T-helper 2 cell treated with Interferon-gamma antibody and Interleukin-4, amounts not matched to agents 5 μg/mL and 100 μg/mL, for 36 hours (primary cell): ENCODE measurements at regions not wholly inside any gene's neighbourhood (a gene's known extent, or its start where the extent isn't known, plus 50 kb on each side); places are given as distances from the start of the nearest gene placed in this dataset.

Experiments
- DNase-seq: peaks from one replicate; pipeline ENCODE4 v3.0.0; 2021; ENCODE audit warnings: low spot score
- H3K27ac Mint-ChIP-seq: one replicate; pipeline ENCODE4 v1.8.0; 2021; ENCODE audit warnings: mild to moderate bottlenecking, mixed read lengths
- H3K27me3 Mint-ChIP-seq: one replicate; pipeline ENCODE4 v1.8.0; 2021; ENCODE audit warnings: low read depth, mixed read lengths
- H3K36me3 Mint-ChIP-seq: one replicate; pipeline ENCODE4 v1.8.0; 2021; ENCODE audit warnings: low read depth, mixed read lengths
- H3K4me1 Mint-ChIP-seq: one replicate; pipeline ENCODE4 v1.8.0; 2021; ENCODE audit warnings: low read depth, mixed read lengths
- H3K4me3 Mint-ChIP-seq: one replicate; pipeline ENCODE4 v1.8.0; 2022; ENCODE audit warnings: mild to moderate bottlenecking, moderate library complexity, mixed read lengths
- H3K9me3 Mint-ChIP-seq: one replicate; pipeline ENCODE4 v1.8.0; 2021; ENCODE audit warnings: mixed read lengths

DNA sequence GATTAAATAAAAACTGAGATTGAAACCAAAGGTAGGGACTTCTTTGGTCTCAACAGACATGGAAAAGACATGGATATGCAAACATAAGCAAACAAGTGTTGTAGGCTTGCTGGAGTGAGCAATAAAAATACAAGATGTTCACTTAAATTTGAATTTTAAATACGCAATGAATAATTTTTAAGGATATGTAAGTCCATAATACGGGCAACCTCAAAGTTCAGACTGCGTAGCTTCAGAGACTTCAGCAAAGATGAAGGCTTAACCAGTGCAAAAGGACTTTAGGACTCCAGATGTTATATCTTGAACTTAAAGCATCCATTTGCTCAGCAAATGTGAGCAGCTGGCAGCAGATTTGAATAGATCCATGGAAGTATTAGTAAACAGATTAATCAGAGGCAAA lies 549.3 kb downstream of the ARAP2 start:
- H3K9me3 Mint-ChIP-seq: peaks cover 2% of the 10 kb centered on the region
- H3K36me3 Mint-ChIP-seq: no peaks in the 10 kb centered on the region
- H3K4me1 Mint-ChIP-seq: no peaks in the 10 kb centered on the region
- H3K4me3 Mint-ChIP-seq: no peak overlapping the region
- H3K27me3 Mint-ChIP-seq: no peaks in the 10 kb centered on the region
- DNase-seq: no peak
- no peak overlapping the region for H3K27ac Mint-ChIP-seq

DNA sequence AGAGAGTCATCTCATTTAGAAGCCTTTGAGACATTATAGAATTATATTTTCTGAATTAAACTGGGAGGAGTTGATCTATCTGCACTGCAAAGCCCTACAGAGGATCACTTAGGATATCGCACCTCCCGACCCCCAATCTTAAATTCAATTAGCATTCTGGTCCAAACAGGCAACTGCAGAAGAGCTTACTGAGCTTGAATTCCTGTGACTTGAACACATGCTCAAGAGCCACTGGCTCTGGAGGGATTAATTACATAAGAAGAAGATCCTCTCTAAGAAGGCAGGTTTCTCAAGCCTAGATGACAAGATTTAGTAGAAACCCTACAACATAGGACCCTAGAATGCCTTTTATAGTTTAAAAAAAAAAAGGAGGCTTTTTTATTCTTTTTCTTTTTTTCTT lies 548.9 kb downstream of the ARAP2 start:
- peaks cover 2% of the 10 kb centered on the region for H3K9me3 Mint-ChIP-seq
- H3K36me3 Mint-ChIP-seq: no peaks in the 10 kb centered on the region
- H3K4me1 Mint-ChIP-seq: no peaks in the 10 kb centered on the region

DNA sequence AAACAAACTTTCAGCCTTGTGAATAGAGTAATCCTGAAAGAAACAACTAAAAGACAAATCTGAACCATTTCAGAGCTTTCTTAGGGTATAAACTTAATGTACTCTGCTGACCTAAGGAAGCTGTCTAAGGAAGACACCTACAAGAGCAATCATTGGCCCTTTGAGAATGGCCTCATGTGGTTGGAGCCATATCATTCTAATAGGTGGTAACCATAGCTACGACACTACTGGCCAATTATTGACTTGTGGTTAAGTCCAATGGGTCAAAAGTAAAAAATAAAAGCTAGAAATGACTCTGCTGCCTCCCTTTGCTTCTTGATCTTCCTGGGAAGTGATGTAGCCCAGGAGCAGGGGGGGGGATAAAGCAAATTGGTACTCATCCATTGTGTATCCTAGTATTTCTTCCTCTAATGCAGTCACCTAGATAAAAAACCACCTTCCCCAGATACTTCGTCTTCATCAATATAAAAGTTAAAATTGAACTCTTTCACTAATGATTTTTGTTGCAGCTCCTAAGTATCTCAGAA lies 547.0 kb downstream of the ARAP2 start:
- Mint-ChIP-seq H3K4me3 (no peak overlapping the region), H3K27ac (no peak overlapping the region), H3K9me3 (peaks cover 2% of the 10 kb centered on the region), H3K27me3 (no peaks in the 10 kb centered on the region), H3K36me3 (no peaks in the 10 kb centered on the region), H3K4me1 (no peaks in the 10 kb centered on the region)
- no peak for DNase-seq

More for the DNA sequence above, 548.9 kb downstream of the ARAP2 start:
- Mint-ChIP-seq H3K27ac (no peak overlapping the region), H3K27me3 (no peaks in the 10 kb centered on the region), H3K4me3 (no peak overlapping the region)
- DNase-seq: no peak

DNA sequence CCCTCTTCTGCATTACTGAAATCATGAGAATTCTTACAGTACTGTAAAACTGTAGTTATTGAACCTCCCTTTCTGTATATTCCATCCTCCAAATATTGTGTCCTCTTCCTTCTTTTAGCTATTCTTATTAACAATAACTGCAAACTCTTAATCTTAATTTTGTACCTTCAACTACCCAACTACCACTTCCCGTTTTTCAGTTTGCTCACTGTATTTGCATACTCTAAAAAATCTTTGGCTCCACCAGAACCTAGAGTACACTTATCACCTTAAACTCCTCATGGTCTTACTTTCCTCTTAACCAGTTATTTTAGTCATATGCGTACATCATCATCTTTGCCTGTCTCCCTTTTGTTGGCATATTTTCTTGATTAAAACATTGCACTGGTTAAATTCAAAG lies 543.7 kb downstream of the ARAP2 start:
- Mint-ChIP-seq H3K4me1 (no peaks in the 10 kb centered on the region), H3K36me3 (no peaks in the 10 kb centered on the region), H3K27ac (no peak overlapping the region), H3K9me3 (no peaks in the 10 kb centered on the region), H3K4me3 (no peak overlapping the region), H3K27me3 (no peaks in the 10 kb centered on the region)
- DNase-seq: no peak

DNA sequence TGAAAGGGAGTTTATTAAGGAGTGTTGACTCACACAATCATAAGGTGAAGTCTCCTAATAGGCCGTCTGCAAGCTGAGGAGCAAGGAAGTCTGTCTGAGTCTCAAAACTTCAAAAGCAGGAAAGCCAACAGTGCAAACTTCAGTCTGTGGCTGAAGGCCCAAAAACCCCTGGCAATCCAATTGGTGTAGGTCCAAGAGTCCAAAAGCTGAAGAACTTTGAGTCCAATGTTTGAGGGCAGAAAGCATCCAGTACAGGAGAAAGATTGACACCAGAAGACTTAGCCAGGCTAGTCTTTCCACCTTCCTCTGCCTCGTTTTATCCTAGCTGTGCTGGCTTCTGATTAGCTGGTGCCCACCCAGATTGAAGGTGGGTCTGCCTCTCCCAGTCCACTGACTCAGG lies 535.2 kb downstream of the ARAP2 start:
- H3K4me3 Mint-ChIP-seq: no peak overlapping the region
- no peaks in the 10 kb centered on the region for H3K4me1 Mint-ChIP-seq
- H3K9me3 Mint-ChIP-seq: peaks cover 25% of the 10 kb centered on the region
- no peak for DNase-seq
- no peaks in the 10 kb centered on the region for H3K36me3 Mint-ChIP-seq
- no peaks in the 10 kb centered on the region for H3K27me3 Mint-ChIP-seq
- H3K27ac Mint-ChIP-seq: no peak overlapping the region

DNA sequence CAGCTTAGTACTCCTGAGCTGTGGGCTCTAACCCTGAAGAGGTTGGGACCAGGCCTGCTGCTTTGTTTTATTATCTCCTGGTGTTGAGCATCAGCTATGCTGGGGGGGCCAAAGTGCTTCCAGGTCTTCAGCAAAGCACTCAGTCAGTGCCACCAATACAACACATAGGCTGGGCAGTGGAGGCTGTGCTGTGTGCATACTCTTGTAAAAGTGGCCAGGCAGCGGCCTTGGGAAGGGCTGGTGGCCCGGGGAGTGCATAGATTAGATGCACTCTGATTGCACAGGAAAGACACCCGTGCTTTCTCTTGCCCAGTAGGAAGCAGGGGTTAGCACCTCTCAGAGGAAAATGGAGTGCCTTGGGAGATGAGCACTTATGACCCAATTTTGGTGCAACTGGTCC lies 534.0 kb downstream of the ARAP2 start:
- peaks cover 35% of the 10 kb centered on the region for H3K9me3 Mint-ChIP-seq
- no peaks in the 10 kb centered on the region for H3K27me3 Mint-ChIP-seq
- H3K36me3 Mint-ChIP-seq: no peaks in the 10 kb centered on the region
- no peak overlapping the region for H3K27ac Mint-ChIP-seq
- H3K4me1 Mint-ChIP-seq: no peaks in the 10 kb centered on the region
- H3K4me3 Mint-ChIP-seq: no peak overlapping the region
- DNase-seq: no peak

DNA sequence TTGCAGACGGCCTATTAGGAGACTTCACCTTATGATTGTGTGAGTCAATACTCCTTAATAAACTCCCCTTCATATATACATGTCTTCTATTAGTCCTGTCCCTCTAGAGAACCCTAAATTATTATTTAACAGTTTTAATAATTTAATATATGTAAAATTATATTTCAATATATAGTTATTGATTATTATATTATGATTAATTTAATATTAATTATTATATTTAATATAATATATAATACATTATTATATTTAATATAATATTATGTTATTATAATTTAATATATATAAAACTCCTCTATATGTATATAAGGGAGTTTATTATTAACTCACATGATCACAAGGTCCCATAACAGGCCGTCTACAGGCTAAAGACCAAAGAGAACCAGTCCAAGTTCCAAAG lies 533.2 kb downstream of the ARAP2 start:
- H3K4me1 Mint-ChIP-seq: no peaks in the 10 kb centered on the region
- H3K4me3 Mint-ChIP-seq: no peak overlapping the region
- H3K27me3 Mint-ChIP-seq: no peaks in the 10 kb centered on the region
- no peak overlapping the region for H3K27ac Mint-ChIP-seq
- peaks cover 36% of the 10 kb centered on the region for H3K9me3 Mint-ChIP-seq
- no peak for DNase-seq
- no peaks in the 10 kb centered on the region for H3K36me3 Mint-ChIP-seq

DNA sequence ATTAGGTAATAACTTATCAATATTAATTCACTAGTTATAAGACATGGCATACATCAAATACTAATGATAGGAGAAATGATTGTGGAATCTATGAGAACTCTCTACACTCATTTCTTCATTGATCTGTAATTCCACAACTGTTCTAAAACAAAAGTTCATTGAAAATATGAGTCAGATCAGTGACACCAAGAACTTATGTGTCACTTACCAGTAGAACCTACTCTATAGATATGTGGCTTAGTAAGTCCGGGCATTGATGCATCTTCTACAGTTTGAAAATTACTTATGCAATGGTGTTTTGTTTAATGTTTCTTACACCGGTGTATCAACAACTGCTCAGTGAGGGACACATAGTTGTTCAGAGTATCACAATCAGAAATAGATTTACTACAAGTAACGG lies 520.3 kb downstream of the ARAP2 start:
- Mint-ChIP-seq H3K27me3 (no peaks in the 10 kb centered on the region), H3K9me3 (no peaks in the 10 kb centered on the region), H3K27ac (no peak overlapping the region), H3K4me1 (no peaks in the 10 kb centered on the region), H3K36me3 (no peaks in the 10 kb centered on the region), H3K4me3 (no peak overlapping the region)
- no peak for DNase-seq

DNA sequence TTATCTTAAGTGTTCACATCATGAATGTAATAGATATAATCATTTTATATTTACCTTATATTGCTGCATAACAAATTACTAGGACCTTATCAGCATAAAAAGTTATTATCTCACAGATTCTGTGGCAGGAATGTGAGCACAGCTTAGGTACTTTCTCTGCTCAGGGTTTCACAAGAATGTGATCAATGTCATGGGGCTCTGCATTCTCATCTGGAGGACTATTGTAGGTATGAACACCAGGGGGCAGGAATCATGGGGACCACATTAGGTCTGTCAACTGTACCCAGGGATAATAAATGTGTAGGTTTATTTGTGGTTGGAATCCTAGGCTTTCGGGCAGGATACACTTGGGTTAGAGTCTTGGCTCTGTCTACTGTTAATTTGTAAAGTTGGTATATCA lies 519.2 kb downstream of the ARAP2 start:
- Mint-ChIP-seq H3K4me3 (no peak overlapping the region), H3K9me3 (no peaks in the 10 kb centered on the region), H3K4me1 (no peaks in the 10 kb centered on the region), H3K27me3 (no peaks in the 10 kb centered on the region), H3K27ac (no peak overlapping the region), H3K36me3 (no peaks in the 10 kb centered on the region)
- no peak for DNase-seq

DNA sequence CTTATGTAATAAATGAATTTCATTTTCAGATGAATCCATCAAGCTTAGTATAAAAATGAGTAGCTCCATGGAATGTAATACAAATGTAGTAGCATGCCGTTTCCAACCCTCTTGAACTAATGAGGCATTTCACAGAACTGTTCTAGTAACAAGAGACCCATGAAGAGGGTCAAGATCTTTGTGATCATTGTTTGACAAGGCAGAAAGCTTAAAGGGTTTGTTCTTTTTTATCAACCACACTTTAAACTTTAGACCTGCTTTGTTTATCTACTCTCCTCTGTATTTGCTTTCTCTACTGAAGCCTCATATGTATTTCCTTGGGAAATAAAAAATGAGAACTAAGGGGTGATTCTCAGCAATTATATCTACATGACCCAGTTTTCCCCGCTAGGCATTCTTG lies 513.9 kb downstream of the ARAP2 start:
- Mint-ChIP-seq H3K4me3 (no peak overlapping the region), H3K4me1 (no peaks in the 10 kb centered on the region), H3K9me3 (peaks cover 3% of the 10 kb centered on the region), H3K36me3 (no peaks in the 10 kb centered on the region), H3K27me3 (no peaks in the 10 kb centered on the region), H3K27ac (no peak overlapping the region)
- DNase-seq: no peak

DNA sequence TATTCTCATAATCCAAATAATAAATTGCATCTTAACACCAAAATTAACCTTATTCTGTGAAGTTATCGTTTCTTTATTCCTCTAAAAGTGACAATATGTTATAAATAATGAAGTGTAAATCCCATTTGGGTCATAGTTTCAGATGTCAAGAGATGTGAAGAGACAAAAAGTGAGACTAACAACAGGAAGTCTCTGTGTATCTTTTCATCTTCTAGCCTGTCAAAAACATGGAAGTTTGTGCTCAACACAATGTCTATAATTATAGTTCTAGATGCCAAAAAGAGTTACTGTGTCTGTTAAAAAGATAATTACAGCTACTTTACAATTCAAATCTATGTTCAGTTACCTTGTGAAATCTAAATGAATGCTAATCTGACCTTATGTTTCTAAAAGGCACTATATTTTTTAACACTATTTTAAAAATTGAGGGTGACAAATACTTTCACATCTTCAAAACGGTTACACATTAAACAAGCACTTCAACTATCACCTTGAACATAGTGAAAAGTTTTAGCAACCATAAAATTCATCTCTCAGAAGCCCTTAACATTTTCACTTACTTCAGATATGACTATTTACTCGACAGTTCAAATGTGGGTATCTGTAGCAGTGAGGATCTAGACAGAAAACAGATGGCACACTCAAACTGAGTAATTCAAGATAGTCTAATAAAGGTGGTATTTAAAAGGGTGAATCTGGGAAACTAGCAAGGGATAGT lies 509.8 kb downstream of the ARAP2 start:
- no peak overlapping the region for H3K4me3 Mint-ChIP-seq
- no peaks in the 10 kb centered on the region for H3K36me3 Mint-ChIP-seq
- H3K9me3 Mint-ChIP-seq: peaks cover 3% of the 10 kb centered on the region
- no peaks in the 10 kb centered on the region for H3K27me3 Mint-ChIP-seq
- no peak for DNase-seq
- no peaks in the 10 kb centered on the region for H3K4me1 Mint-ChIP-seq
- H3K27ac Mint-ChIP-seq: no peak overlapping the region

DNA sequence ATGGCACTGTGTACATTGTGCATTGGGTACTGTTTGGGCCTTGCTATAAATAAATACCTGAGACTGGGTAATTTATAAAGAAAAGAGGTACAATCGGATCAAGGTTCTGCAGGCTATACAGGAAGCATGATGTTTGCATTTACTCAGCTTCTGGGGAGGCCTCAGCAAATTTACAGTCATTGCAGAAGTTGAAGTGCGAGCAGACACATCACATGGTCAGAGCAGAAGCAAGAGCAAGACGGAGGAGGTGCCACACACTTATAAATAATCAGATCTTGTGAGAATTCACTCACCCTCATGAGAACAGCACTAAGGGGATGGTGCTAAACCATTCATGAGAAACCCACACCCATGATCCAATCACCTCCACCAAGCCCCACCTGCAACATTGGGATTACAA lies 505.0 kb downstream of the ARAP2 start:
- no peak for DNase-seq
- H3K9me3 Mint-ChIP-seq: peaks cover 11% of the 10 kb centered on the region
- no peak overlapping the region for H3K27ac Mint-ChIP-seq
- H3K27me3 Mint-ChIP-seq: no peaks in the 10 kb centered on the region
- H3K4me3 Mint-ChIP-seq: no peak overlapping the region
- no peaks in the 10 kb centered on the region for H3K36me3 Mint-ChIP-seq
- H3K4me1 Mint-ChIP-seq: no peaks in the 10 kb centered on the region

DNA sequence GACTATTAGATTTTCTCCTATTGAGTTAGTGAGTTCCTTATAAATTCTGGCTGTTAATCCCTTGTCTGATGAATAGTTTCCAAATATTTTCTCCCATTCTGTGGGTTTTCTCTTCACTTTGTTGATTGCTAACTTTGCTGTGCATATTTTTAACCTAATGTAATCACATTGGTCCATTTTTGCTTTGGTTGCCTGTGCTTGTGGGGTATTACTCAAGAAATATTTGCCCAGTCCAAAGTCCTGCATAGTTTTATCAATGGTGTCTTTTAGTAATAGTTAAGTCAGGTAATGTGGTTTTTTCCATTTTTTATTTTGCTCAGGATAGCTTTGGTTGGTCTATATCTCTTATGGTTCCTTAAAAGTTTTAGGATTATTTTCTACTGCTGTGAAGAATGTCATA lies 490.3 kb downstream of the ARAP2 start:
- no peaks in the 10 kb centered on the region for H3K9me3 Mint-ChIP-seq
- DNase-seq: no peak
- H3K27ac Mint-ChIP-seq: no peak overlapping the region
- H3K4me3 Mint-ChIP-seq: no peak overlapping the region
- H3K36me3 Mint-ChIP-seq: no peaks in the 10 kb centered on the region
- H3K4me1 Mint-ChIP-seq: no peaks in the 10 kb centered on the region
- no peaks in the 10 kb centered on the region for H3K27me3 Mint-ChIP-seq

DNA sequence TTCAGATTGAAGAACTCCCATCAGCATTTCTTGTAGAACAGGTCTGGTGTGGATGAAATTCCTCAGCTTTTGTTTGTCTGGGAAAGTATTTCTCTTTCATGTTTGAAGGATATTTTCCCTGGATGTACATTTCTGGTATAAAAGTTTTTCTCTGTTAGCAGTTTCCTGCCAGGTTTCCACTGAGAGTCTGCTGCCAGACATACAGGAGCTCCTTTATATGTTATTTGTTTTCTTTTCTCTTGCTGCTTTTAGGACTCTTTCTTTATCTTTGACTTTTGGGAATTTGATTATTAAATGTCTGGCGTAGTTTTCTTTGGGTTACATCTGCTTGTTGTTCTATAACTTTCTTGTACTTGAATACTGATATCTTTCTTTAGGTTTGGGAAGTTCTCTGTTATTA lies 486.5 kb downstream of the ARAP2 start:
- Mint-ChIP-seq H3K36me3 (no peaks in the 10 kb centered on the region), H3K9me3 (no peaks in the 10 kb centered on the region), H3K27ac (no peak overlapping the region), H3K27me3 (no peaks in the 10 kb centered on the region), H3K4me3 (no peak overlapping the region), H3K4me1 (no peaks in the 10 kb centered on the region)
- DNase-seq: no peak

DNA sequence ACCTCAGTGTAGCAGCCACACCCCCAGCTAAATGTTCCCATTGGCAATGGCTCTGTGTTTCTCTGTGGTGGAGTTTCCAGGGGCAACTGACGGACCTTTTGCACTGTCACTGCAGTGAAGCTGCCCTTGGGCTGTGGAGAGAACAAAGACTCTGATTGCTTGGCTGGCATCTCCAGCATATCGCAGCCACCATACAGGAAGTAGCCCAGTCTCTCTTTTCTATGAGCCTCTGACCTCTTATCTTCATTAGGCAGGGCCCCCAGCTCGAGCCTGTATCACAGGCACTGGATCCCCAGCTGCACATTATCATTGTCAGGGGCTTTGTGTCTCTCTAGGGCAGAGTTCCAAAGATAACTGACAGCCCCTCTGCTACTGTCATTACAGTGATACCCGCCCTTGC lies 483.5 kb downstream of the ARAP2 start:
- no peak overlapping the region for H3K27ac Mint-ChIP-seq

More for the DNA sequence above, 483.5 kb downstream of the ARAP2 start:
- H3K4me1 Mint-ChIP-seq: no peaks in the 10 kb centered on the region
- no peak for DNase-seq
- no peaks in the 10 kb centered on the region for H3K36me3 Mint-ChIP-seq
- H3K27me3 Mint-ChIP-seq: no peaks in the 10 kb centered on the region
- H3K9me3 Mint-ChIP-seq: no peaks in the 10 kb centered on the region
- no peak overlapping the region for H3K4me3 Mint-ChIP-seq
